ENCODE measurements at regions not wholly inside any gene's neighbourhood (a gene's known extent, or its start where the extent isn't known, plus 50 kb on each side); places are given as distances from the start of the nearest gene placed in this dataset.

DNA sequence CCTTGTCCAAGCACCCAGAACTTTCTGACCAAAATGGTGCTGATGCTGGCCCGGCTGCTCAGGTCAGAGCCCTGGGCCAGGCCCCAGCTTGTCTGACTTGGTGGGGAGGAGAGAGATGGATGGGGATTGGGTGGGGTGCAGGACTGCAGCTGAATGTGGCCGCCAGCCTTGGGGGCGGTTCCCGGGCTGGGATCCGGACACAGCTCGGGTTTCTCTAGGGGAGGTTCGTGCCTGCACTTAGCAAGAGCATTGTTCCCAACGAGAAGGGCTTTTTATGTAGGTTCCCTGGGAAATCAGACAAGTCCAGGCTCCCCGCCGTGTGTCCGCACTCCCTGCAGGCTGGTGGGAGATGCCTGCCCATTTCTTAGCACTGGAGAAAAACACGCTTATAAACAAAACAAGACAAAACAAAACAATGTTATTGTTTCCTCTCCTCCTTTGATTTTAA lies 50.5 kb upstream of the HS6ST1 start:
- TF ChIP-seq FOXM1 (IDR thresholded peaks at IDR 0.05; ENCODE audit: low read depth) (no peak), SIN3A (IDR thresholded peaks at IDR 0.05; ENCODE audit: borderline replicate concordance, low read depth, low read length) (no peak), CHD2 (IDR thresholded peaks at IDR 0.05; ENCODE audit: low read length, partially characterized antibody) (no peak), EZH2phosphoT487 (IDR thresholded peaks at IDR 0.05; ENCODE audit: borderline replicate concordance, low read depth) (no peak)
- TF ChIP-seq, protein P1, sequence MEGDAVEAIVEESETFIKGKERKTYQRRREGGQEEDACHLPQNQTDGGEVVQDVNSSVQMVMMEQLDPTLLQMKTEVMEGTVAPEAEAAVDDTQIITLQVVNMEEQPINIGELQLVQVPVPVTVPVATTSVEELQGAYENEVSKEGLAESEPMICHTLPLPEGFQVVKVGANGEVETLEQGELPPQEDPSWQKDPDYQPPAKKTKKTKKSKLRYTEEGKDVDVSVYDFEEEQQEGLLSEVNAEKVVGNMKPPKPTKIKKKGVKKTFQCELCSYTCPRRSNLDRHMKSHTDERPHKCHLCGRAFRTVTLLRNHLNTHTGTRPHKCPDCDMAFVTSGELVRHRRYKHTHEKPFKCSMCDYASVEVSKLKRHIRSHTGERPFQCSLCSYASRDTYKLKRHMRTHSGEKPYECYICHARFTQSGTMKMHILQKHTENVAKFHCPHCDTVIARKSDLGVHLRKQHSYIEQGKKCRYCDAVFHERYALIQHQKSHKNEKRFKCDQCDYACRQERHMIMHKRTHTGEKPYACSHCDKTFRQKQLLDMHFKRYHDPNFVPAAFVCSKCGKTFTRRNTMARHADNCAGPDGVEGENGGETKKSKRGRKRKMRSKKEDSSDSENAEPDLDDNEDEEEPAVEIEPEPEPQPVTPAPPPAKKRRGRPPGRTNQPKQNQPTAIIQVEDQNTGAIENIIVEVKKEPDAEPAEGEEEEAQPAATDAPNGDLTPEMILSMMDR (IDR thresholded peaks at IDR 0.05), result no peak

Data from SK-N-SH (cell line).